GM12878 (cell line): ENCODE measurements at regions not wholly inside any gene's neighbourhood (a gene's known extent, or its start where the extent isn't known, plus 50 kb on each side); places are given as distances from the start of the nearest gene placed in this dataset.

ENCODE experiments used
- CBFB ChIP-seq: IDR thresholded peaks from 2 replicates; pipeline ENCODE4 v1.6.1; 2016; ENCODE audit warnings: antibody characterized with exemption, low read depth
- JUNB ChIP-seq: IDR thresholded peaks from 2 replicates; pipeline ENCODE4 v1.6.1; 2016; ENCODE audit warnings: antibody characterized with exemption, mild to moderate bottlenecking
- TF ChIP-seq, protein P1 (sequence below), 3 experiments: IDR thresholded peaks in 2 of 3; conservative IDR thresholded peaks in 1 of 3; 2 replicates each; pipeline ENCODE4 v1.5.1; 2011; ENCODE audit warnings: low read depth in 3 of 3, low read length in 3 of 3, mild to moderate bottlenecking in 3 of 3, control low read depth in 2 of 3, moderate library complexity in 2 of 3, inconsistent platforms in 1 of 3, mixed read lengths in 1 of 3; ENCODE audit not compliant: control insufficient read depth in 2 of 3, insufficient read depth in 1 of 3; ENCODE audit errors: extremely low read depth in 1 of 3

DNA sequence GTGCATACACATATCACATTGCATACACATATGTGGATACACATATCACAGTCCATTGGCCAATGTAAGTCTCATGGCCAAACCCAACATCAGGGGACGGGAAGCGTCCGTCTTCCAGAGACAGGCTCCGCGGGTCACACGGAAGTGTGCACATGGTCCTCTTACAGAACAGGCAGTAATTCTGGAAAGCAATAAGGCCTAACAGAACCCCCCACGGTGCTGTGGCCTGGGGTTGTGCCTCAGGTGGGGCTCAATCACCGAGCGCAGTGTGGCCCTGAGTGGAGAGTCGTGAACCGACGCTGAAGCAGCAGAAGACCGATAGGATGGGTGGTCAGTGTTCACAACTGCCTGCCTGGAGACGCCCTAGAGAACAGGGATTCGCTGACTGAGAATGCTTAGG lies 857.3 kb downstream of the GALR1 start:
- TF ChIP-seq CBFB, result no peak
- no peak for TF ChIP-seq JUNB
- TF ChIP-seq, protein P1, sequence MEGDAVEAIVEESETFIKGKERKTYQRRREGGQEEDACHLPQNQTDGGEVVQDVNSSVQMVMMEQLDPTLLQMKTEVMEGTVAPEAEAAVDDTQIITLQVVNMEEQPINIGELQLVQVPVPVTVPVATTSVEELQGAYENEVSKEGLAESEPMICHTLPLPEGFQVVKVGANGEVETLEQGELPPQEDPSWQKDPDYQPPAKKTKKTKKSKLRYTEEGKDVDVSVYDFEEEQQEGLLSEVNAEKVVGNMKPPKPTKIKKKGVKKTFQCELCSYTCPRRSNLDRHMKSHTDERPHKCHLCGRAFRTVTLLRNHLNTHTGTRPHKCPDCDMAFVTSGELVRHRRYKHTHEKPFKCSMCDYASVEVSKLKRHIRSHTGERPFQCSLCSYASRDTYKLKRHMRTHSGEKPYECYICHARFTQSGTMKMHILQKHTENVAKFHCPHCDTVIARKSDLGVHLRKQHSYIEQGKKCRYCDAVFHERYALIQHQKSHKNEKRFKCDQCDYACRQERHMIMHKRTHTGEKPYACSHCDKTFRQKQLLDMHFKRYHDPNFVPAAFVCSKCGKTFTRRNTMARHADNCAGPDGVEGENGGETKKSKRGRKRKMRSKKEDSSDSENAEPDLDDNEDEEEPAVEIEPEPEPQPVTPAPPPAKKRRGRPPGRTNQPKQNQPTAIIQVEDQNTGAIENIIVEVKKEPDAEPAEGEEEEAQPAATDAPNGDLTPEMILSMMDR (IDR thresholded peaks at IDR 0.05 in 2 of 3, conservative IDR thresholded peaks at IDR 0.05 in 1 of 3; ENCODE audit: control insufficient read depth in 2 of 3, extremely low read depth in 1 of 3, insufficient read depth in 1 of 3, low read depth in 3 of 3, low read length in 3 of 3), result no peak
